Endothelial cell (in vitro differentiated cells): ENCODE measurements at regions not wholly inside any gene's neighbourhood (a gene's known extent, or its start where the extent isn't known, plus 50 kb on each side); places are given as distances from the start of the nearest gene placed in this dataset.

Experiments
- DNase-seq: peaks from one replicate; pipeline ENCODE4 v3.0.0; 2021; ENCODE audit warnings: low spot score
- H3K27ac Mint-ChIP-seq: one replicate; pipeline ENCODE4 v1.8.0; 2021; ENCODE audit warnings: mixed read lengths, inconsistent platforms; ENCODE audit not compliant: unreplicated experiment
- H3K27me3 Mint-ChIP-seq: one replicate; pipeline ENCODE4 v1.8.0; 2021; ENCODE audit warnings: mild to moderate bottlenecking, moderate library complexity, mixed read lengths, inconsistent platforms; ENCODE audit not compliant: unreplicated experiment
- H3K36me3 Mint-ChIP-seq: one replicate; pipeline ENCODE4 v1.8.0; 2021; ENCODE audit warnings: mild to moderate bottlenecking, low read depth, mixed read lengths, inconsistent platforms; ENCODE audit not compliant: unreplicated experiment
- H3K4me1 Mint-ChIP-seq: one replicate; pipeline ENCODE4 v1.8.0; 2021; ENCODE audit warnings: mild to moderate bottlenecking, mixed read lengths, inconsistent platforms; ENCODE audit not compliant: unreplicated experiment
- H3K4me3 Mint-ChIP-seq: one replicate; pipeline ENCODE4 v1.8.0; 2021; ENCODE audit warnings: mild to moderate bottlenecking, mixed read lengths, inconsistent platforms; ENCODE audit not compliant: unreplicated experiment
- H3K9me3 Mint-ChIP-seq: one replicate; pipeline ENCODE4 v1.8.0; 2021; ENCODE audit warnings: mixed read lengths, inconsistent platforms; ENCODE audit not compliant: unreplicated experiment
- CTCF ChIP-seq: fragments of 200-600 bp; sonication (generic); IDR thresholded peaks from one replicate; pipeline ENCODE4 v1.5.0; 2021; ENCODE audit warnings: antibody characterized with exemption; ENCODE audit not compliant: unreplicated experiment

GRCh38 chr2:5227062-5227699 is 465.0 kb upstream of the SOX11 start:
- Mint-ChIP-seq H3K36me3 (no peaks in the 10 kb centered on the region), H3K27me3 (no peaks in the 10 kb centered on the region), H3K27ac (no peak overlapping the region), H3K4me3 (no peak overlapping the region), H3K4me1 (no peaks in the 10 kb centered on the region), H3K9me3 (peaks cover 4% of the 10 kb centered on the region)
- no peak for DNase-seq
- TF ChIP-seq CTCF: no peak

DNA sequence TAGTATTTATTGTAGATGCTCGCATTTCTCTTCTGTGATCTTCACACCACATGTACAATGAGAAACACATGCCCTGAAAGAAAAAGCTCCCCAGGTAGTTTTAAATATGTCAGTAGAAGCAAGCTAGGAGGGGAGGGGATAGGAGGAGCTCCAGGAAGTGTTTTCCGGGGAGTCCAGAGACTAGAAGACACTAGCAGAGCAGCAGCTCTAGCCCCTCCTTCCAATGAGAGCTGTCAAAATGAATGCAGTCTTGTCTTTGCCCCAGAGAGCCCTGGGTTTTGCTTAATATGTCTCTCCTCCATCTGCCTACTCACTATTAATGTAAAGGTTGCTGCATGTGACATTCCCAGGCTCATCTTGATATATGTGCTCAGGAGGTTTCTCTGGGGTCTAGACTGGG is 462.6 kb upstream of the SOX11 start:
- no peak overlapping the region for H3K4me3 Mint-ChIP-seq
- H3K27ac Mint-ChIP-seq: no peak overlapping the region
- H3K27me3 Mint-ChIP-seq: no peaks in the 10 kb centered on the region
- no peak for TF ChIP-seq CTCF
- H3K36me3 Mint-ChIP-seq: no peaks in the 10 kb centered on the region
- DNase-seq: no peak
- H3K9me3 Mint-ChIP-seq: peaks cover 4% of the 10 kb centered on the region
- no peaks in the 10 kb centered on the region for H3K4me1 Mint-ChIP-seq

GRCh38 chr2:5230444-5230843 is 461.7 kb upstream of the SOX11 start:
- no peaks in the 10 kb centered on the region for H3K4me1 Mint-ChIP-seq
- DNase-seq: no peak
- H3K4me3 Mint-ChIP-seq: no peak overlapping the region
- no peak overlapping the region for H3K27ac Mint-ChIP-seq
- H3K27me3 Mint-ChIP-seq: peaks cover 3% of the 10 kb centered on the region
- no peaks in the 10 kb centered on the region for H3K36me3 Mint-ChIP-seq
- peaks cover 4% of the 10 kb centered on the region for H3K9me3 Mint-ChIP-seq
- TF ChIP-seq CTCF: no peak

- DNase-seq: no peak
- no peak for TF ChIP-seq CTCF
- no peaks in the 10 kb centered on the region for H3K4me1 Mint-ChIP-seq
- no peak overlapping the region for H3K27ac Mint-ChIP-seq
- H3K9me3 Mint-ChIP-seq: peaks cover 4% of the 10 kb centered on the region
- H3K27me3 Mint-ChIP-seq: peaks cover 3% of the 10 kb centered on the region
- H3K36me3 Mint-ChIP-seq: no peaks in the 10 kb centered on the region
- no peak overlapping the region for H3K4me3 Mint-ChIP-seq
These were observed 461.3 kb upstream of the SOX11 start for GRCh38 chr2:5230855-5231254.

- H3K9me3 Mint-ChIP-seq: peaks cover 4% of the 10 kb centered on the region
- TF ChIP-seq CTCF: no peak
- H3K27me3 Mint-ChIP-seq: peaks cover 3% of the 10 kb centered on the region
- H3K36me3 Mint-ChIP-seq: no peaks in the 10 kb centered on the region
- H3K27ac Mint-ChIP-seq: no peak overlapping the region
- no peak for DNase-seq
- no peaks in the 10 kb centered on the region for H3K4me1 Mint-ChIP-seq
- H3K4me3 Mint-ChIP-seq: no peak overlapping the region
These were observed 460.9 kb upstream of the SOX11 start for GRCh38 chr2:5231287-5231686.
